ENCODE measurements at regions not wholly inside any gene's neighbourhood (a gene's known extent, or its start where the extent isn't known, plus 50 kb on each side); places are given as distances from the start of the nearest gene placed in this dataset.

DNA sequence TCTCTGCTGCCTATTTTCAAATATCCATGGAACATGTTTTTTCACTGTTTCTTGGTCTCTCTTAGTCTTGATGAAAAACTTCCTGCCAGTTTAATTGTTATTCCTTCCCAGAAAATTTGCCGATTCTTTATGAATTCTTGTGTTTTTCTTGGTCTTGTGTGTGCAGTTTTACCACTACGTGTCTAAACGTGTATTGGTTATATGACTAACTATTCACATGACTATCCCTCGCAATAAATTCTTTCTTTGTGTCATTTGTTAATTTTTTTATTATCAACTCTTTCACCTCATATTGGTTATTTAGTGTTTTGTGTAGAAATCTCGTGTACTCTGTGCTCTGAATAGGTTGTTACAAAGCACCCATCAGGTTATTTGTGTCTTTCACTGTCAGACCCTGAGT, 315.4 kb downstream of the HAO1 start:
- TF ChIP-seq, protein P1, sequence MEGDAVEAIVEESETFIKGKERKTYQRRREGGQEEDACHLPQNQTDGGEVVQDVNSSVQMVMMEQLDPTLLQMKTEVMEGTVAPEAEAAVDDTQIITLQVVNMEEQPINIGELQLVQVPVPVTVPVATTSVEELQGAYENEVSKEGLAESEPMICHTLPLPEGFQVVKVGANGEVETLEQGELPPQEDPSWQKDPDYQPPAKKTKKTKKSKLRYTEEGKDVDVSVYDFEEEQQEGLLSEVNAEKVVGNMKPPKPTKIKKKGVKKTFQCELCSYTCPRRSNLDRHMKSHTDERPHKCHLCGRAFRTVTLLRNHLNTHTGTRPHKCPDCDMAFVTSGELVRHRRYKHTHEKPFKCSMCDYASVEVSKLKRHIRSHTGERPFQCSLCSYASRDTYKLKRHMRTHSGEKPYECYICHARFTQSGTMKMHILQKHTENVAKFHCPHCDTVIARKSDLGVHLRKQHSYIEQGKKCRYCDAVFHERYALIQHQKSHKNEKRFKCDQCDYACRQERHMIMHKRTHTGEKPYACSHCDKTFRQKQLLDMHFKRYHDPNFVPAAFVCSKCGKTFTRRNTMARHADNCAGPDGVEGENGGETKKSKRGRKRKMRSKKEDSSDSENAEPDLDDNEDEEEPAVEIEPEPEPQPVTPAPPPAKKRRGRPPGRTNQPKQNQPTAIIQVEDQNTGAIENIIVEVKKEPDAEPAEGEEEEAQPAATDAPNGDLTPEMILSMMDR (conservative IDR thresholded peaks at IDR 0.05): no peak
- no peak overlapping the region for H3K27ac ChIP-seq

DNA sequence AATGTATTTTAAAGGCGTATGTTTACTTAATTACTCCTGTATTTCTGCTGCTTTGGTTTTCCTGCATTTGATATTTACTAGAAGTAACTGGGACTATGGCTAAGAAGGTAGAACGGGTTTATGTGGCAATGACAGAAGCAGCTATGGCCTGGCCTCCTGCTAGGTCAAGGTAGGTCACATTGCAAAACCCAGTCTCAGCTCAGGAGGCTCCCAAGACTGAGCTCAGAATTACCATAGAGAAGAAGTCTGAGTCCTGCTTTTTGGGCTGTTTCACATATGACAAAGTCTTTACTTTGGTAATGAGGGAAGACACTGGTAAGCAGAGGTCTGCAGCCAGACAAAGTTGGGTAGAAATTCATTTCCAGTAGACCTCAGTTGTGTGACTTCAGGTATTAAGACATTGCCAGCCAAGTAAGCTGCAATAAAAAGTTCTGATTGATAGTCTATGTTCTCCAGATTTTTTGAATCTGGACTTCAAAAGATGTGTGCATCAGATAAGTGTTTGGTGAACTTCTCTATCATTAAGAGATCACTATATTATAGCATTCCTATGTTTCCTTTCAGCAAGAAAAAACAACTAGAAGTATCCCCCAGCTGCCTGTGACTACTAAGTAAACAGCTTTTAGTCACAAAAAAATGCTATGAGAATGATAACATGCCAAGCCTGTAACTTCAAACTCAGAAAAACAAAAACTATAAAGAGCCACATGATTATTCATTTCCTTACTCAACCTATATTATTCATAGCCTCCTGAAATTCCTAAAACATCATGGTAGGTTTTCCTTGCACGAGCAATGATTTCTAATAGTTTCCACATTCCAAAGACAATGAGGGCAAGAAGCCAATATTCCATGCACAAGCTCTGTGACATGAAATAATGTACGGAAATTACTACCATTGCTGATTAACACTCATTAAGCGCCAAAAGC, 312.3 kb downstream of the HAO1 start:
- no peak overlapping the region for H3K27ac ChIP-seq
- TF ChIP-seq, protein P1 (conservative IDR thresholded peaks at IDR 0.05): no peak

DNA sequence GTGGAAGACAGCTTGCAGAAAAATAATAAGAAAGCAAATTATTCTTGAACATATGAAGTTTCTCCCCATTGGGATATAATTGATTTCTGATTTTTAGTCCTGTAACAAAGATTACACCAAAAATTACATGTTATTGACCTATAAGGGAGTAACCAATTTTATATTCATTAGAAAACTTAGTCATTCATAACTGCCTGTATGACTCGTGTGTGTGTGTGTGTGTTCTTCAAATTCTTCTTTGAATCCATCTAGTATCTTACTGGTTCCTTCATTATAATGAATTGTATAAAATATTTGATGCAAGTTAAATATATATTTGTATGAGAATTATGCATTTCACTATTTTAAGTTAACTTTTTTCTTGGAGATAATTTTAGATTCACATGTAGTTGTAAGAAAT, 310.4 kb downstream of the HAO1 start:
- no peak overlapping the region for H3K27ac ChIP-seq
- TF ChIP-seq, protein P1 (conservative IDR thresholded peaks at IDR 0.05): no peak

DNA sequence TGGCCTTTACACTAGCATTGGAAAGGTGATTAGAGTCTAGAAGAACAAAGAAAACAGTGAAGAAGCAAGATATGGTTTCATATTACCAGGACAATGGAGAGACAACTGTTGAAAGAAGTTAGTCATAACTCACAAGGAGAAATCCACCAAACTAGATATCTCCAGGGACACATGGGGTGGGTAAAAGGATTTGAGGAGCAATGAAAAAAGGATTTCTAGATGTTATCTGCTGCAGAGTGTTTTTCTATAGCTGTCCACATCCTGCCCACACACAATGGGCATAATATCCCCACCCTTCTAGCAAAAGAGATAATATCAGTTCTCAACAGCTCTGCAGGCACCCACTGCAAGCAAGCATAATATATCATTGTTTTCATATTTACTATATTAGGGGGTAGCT, 303.1 kb downstream of the HAO1 start:
- no peak overlapping the region for H3K27ac ChIP-seq
- TF ChIP-seq, protein P1 (conservative IDR thresholded peaks at IDR 0.05): no peak

DNA sequence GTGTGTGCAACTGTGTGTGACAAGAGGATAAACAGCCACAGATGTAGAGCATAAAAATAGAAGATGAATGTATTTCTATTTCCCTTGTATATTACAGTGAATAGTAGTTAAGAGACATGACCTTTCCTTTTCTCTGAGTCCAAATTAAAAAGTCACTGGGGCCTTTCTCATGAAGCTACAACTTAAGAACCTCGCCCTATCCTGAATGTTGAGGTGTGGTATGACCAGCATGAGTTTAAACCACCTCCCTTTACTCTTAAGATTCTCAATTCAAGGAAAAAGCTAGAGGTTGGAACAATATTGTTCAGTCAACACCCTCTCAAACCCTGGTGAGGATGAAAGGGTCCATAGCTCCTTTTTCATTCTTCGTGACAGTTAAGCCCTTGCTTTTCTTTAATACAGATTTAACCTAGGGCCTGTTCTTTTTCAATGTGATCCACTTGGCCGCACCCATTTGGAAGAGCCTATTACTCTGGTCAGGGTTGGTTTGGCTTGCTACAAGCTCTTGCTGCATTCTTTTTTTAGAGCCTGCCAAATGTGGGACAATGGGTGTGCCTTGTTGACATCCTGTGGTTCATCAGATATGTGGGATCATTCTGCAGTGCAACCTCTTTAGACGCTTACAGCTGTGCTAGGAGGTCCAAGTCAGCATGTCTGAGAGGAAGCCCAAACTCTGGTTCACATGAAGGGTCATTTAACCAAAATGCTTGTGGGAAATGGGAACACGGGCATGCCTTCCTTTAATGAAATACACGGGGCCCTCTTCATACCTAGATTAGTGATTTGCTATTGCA, 290.0 kb downstream of the HAO1 start:
- TF ChIP-seq, protein P1 (conservative IDR thresholded peaks at IDR 0.05): no peak
- H3K27ac ChIP-seq: no peak overlapping the region

DNA sequence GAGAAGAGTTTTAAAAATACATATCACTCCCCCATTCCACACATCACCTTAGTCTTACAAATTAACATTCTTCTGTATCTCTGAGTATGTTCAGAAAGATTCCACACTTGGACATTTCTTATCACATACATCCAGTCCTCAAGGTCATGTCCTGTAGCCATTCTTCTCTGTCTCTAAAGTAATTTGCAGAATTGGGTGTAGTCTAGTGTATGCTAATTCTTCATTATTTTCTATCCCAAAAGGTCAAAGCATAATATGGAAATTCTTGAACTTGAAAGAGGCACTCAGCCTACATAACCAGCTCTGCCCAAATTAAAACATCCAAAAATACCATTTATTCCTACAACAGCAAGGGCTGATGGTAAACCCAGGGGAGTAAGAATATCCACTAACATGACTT, 286.0 kb downstream of the HAO1 start:
- no peak overlapping the region for H3K27ac ChIP-seq
- TF ChIP-seq, protein P1 (conservative IDR thresholded peaks at IDR 0.05): no peak
